Keratinocyte (primary cell): ENCODE measurements at regions not wholly inside any gene's neighbourhood (a gene's known extent, or its start where the extent isn't known, plus 50 kb on each side); places are given as distances from the start of the nearest gene placed in this dataset.
A peak's percentile ranks its signal among the peaks of the same experiment; 100 is the strongest.

ENCODE experiments used
- DNase-seq: peaks from one replicate; pipeline ENCODE4 v3.0.0-alpha.2; 2011; ENCODE audit warnings: low read depth, missing footprints, low spot score
- FAIRE-seq: peaks from 2 replicates; lab custom pipeline; 2011; peaks lifted over from hg19 to GRCh38; lab: Jason Lieb, UNC
- H2AFZ ChIP-seq: 2 replicates; pipeline ENCODE4 v1.6.0; 2012; ENCODE audit warnings: low read length, control low read depth, inconsistent platforms; ENCODE audit not compliant: control insufficient read depth
- H3K27ac ChIP-seq: 2 replicates; pipeline ENCODE4 v1.5.1; 2011; ENCODE audit warnings: low read length; ENCODE audit not compliant: control insufficient read depth, insufficient read depth
- H3K27me3 ChIP-seq: 3 replicates; pipeline ENCODE4 v1.6.0; 2011; ENCODE audit warnings: low read length; ENCODE audit not compliant: control insufficient read depth, insufficient read depth; ENCODE audit errors: extremely low read depth
- H3K36me3 ChIP-seq, 2 experiments: 2 replicates in 1 of 2; 3 replicates in 1 of 2; pipeline ENCODE4 v1.5.1; 2011; ENCODE audit warnings: low read length in 2 of 2, mild to moderate bottlenecking in 1 of 2; ENCODE audit not compliant: control insufficient read depth in 2 of 2, insufficient read depth in 2 of 2; ENCODE audit errors: extremely low read depth in 1 of 2
- H3K4me1 ChIP-seq: 3 replicates; pipeline ENCODE4 v1.5.1; 2011; ENCODE audit warnings: low read length; ENCODE audit not compliant: control insufficient read depth, insufficient read depth; ENCODE audit errors: extremely low read depth
- H3K4me2 ChIP-seq: 3 replicates; pipeline ENCODE4 v1.6.0; 2011; ENCODE audit warnings: low read depth, low read length; ENCODE audit not compliant: control insufficient read depth, insufficient read depth; ENCODE audit errors: extremely low read depth
- H3K4me3 ChIP-seq, 3 experiments: fragments of 200-600 bp in 1 of 3; sonication (generic) in 1 of 3; 2 replicates in 2 of 3; 3 replicates in 1 of 3; pipeline ENCODE4 v1.5.1; 2011 to 2016; ENCODE audit warnings: low read length in 3 of 3, mild to moderate bottlenecking in 3 of 3, control low read depth in 2 of 3, inconsistent platforms in 1 of 3, low read depth in 1 of 3, mixed read lengths in 1 of 3, mixed run types in 1 of 3, moderate library complexity in 1 of 3; ENCODE audit not compliant: control insufficient read depth in 2 of 3, insufficient read depth in 2 of 3; ENCODE audit errors: extremely low read depth in 1 of 3
- H3K79me2 ChIP-seq: 2 replicates; pipeline ENCODE4 v1.6.0; 2012; ENCODE audit warnings: low read length; ENCODE audit not compliant: control insufficient read depth, insufficient read depth
- H3K9ac ChIP-seq: 3 replicates; pipeline ENCODE4 v1.6.0; 2011; ENCODE audit warnings: low read length; ENCODE audit not compliant: control insufficient read depth, insufficient read depth; ENCODE audit errors: extremely low read depth
- H3K9me1 ChIP-seq: 3 replicates; pipeline ENCODE4 v1.6.0; 2011; ENCODE audit warnings: low read length; ENCODE audit not compliant: control insufficient read depth, insufficient read depth; ENCODE audit errors: extremely low read depth
- H3K9me3 ChIP-seq: 2 replicates; pipeline ENCODE4 v1.5.1; 2012; ENCODE audit warnings: low read depth, low read length; ENCODE audit not compliant: control insufficient read depth
- H4K20me1 ChIP-seq: 3 replicates; pipeline ENCODE4 v1.6.0; 2011; ENCODE audit warnings: low read length; ENCODE audit not compliant: control insufficient read depth, insufficient read depth; ENCODE audit errors: extremely low read depth
- EZH2 ChIP-seq: IDR thresholded peaks from one replicate; pipeline ENCODE4 v1.6.1; 2012; ENCODE audit warnings: inconsistent platforms, mild to moderate bottlenecking, low read length, moderate library complexity
- dilution Hi-C: fragments of 300-500 bp; cut with MboI; formaldehyde crosslinking; loops from one replicate; pipeline ENCODE4 v1.7.0; 2020; ENCODE audit warnings: low sequenced_read_pairs; ENCODE audit not compliant: extremely low pct_ligation_motif_present
- TF ChIP-seq, protein P1 (sequence below), 3 experiments: IDR thresholded peaks in 1 of 3; conservative IDR thresholded peaks in 1 of 3; optimal IDR thresholded peaks in 1 of 3; 2 replicates in 2 of 3; 3 replicates in 1 of 3; pipeline versions ENCODE3 to v1.5.1; 2011; ENCODE audit warnings: low read length in 3 of 3, mild to moderate bottlenecking in 3 of 3, moderate library complexity in 2 of 3, control low read depth in 1 of 3, inconsistent platforms in 1 of 3; ENCODE audit not compliant: insufficient read depth in 2 of 3; ENCODE audit errors: extremely low read depth in 1 of 3

DNA sequence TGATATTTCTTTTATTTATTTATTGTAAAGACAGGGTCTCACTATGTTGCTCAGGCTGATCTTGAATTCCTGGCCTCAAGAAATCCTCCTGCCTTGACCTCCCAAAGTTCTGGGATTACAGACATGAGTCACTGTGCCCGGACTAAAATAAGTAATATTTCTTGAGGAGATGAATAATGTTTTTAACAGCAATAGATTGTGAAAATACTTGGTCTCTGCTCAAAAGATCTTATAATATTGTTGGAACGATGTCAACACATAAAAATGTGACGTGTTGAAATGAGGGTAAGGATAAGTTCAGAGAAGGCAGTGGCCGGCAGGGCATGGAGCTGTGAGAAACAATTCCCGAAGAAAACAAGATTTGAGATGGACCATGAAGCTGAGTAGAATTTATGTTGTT, 178.7 kb downstream of the GJA1 start:
- FAIRE-seq: no peak
- Histone ChIP-seq H3K9me3 (no peaks in the 10 kb centered on the region), H3K27ac (no peak overlapping the region), H3K9ac (no peak overlapping the region), H4K20me1 (no peaks in the 10 kb centered on the region), H3K9me1 (no peaks in the 10 kb centered on the region), H3K27me3 (no peaks in the 10 kb centered on the region), H3K4me3 (no peak overlapping the region), H2AFZ (no peak overlapping the region), H3K4me2 (no peak overlapping the region), H3K4me1 (peaks cover 6% of the 10 kb centered on the region), H3K79me2 (no peaks in the 10 kb centered on the region), H3K36me3 (no peaks in the 10 kb centered on the region)
- TF ChIP-seq, protein P1, sequence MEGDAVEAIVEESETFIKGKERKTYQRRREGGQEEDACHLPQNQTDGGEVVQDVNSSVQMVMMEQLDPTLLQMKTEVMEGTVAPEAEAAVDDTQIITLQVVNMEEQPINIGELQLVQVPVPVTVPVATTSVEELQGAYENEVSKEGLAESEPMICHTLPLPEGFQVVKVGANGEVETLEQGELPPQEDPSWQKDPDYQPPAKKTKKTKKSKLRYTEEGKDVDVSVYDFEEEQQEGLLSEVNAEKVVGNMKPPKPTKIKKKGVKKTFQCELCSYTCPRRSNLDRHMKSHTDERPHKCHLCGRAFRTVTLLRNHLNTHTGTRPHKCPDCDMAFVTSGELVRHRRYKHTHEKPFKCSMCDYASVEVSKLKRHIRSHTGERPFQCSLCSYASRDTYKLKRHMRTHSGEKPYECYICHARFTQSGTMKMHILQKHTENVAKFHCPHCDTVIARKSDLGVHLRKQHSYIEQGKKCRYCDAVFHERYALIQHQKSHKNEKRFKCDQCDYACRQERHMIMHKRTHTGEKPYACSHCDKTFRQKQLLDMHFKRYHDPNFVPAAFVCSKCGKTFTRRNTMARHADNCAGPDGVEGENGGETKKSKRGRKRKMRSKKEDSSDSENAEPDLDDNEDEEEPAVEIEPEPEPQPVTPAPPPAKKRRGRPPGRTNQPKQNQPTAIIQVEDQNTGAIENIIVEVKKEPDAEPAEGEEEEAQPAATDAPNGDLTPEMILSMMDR (optimal IDR thresholded peaks at IDR 0.05 in 1 of 3, IDR thresholded peaks at IDR 0.05 in 1 of 3, conservative IDR thresholded peaks at IDR 0.05 in 1 of 3; ENCODE audit: extremely low read depth in 1 of 3, insufficient read depth in 2 of 3, low read length in 3 of 3): no peak
- no peak for TF ChIP-seq EZH2
- dilution Hi-C loops: no loop called here
- no peak for DNase-seq

DNA sequence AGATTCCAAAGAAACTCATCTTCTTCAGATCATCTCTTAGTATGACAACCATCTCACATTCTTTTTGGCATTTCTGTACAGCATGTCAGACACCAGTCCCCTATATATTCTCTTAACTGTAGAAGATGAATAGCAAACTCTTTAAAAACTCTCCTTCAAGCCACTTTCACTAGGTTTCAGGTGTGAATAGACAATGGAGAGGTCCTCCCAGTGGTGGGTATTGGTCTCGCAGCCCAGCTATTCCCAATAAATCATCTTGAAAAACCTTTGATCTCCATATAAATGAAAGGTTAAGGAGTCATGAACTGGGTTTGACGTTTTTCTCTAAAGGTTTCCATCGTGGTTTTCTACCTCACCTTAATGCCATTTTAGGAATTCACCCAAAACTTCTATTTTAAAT, 180.0 kb downstream of the GJA1 start:
- no peak overlapping the region for H3K9ac ChIP-seq
- H3K4me2 ChIP-seq: no peak overlapping the region
- no peak overlapping the region for H2AFZ ChIP-seq
- H3K79me2 ChIP-seq: no peaks in the 10 kb centered on the region
- FAIRE-seq: no peak
- no peak overlapping the region for H3K27ac ChIP-seq
- DNase-seq: no peak
- H4K20me1 ChIP-seq: no peaks in the 10 kb centered on the region
- H3K9me3 ChIP-seq: no peaks in the 10 kb centered on the region
- no peaks in the 10 kb centered on the region for H3K36me3 ChIP-seq
- H3K4me1 ChIP-seq: peaks cover 6% of the 10 kb centered on the region
- H3K4me3 ChIP-seq: no peak overlapping the region
- no peaks in the 10 kb centered on the region for H3K9me1 ChIP-seq
- TF ChIP-seq, protein P1 (optimal IDR thresholded peaks at IDR 0.05 in 1 of 3, IDR thresholded peaks at IDR 0.05 in 1 of 3, conservative IDR thresholded peaks at IDR 0.05 in 1 of 3; ENCODE audit: extremely low read depth in 1 of 3, insufficient read depth in 2 of 3, low read length in 3 of 3): peak; percentile 25 to 44 (median 37)
- no peak for TF ChIP-seq EZH2
- H3K27me3 ChIP-seq: no peaks in the 10 kb centered on the region
- dilution Hi-C loops: no loop called here
